ENCODE measurements at regions not wholly inside any gene's neighbourhood (a gene's known extent, or its start where the extent isn't known, plus 50 kb on each side); places are given as distances from the start of the nearest gene placed in this dataset.

GRCh38 chrX:68908071-68908470, 79.2 kb downstream of the EFNB1 start:
- no peaks in the 10 kb centered on the region for H3F3A ChIP-seq (ENCODE audit: insufficient read depth, low read length)
- no peak overlapping the region for H3K4me3 ChIP-seq (ENCODE audit: low read length)
- no peak for DNase-seq
- H3K27ac ChIP-seq (ENCODE audit: low read length) = no peak overlapping the region
- TF ChIP-seq EZH2phosphoT487 (IDR thresholded peaks at IDR 0.05; ENCODE audit: low read length) (no peak), CTCF (IDR thresholded peaks at IDR 0.05; ENCODE audit: low read length) (no peak), EZH2 (optimal IDR thresholded peaks at IDR 0.05; ENCODE audit: low read depth, low read length) (no peak)
- H3K9ac ChIP-seq (ENCODE audit: low read length) = no peak overlapping the region
- H2AFZ ChIP-seq (ENCODE audit: low read length) = no peak overlapping the region
- no peaks in the 10 kb centered on the region for H4K20me1 ChIP-seq (ENCODE audit: insufficient read depth, low read length)
- H3K79me2 ChIP-seq (ENCODE audit: low read length) = no peaks in the 10 kb centered on the region
- no peaks in the 10 kb centered on the region for H3K9me3 ChIP-seq (replicated peaks; ENCODE audit: insufficient read depth, low read length)
- H3K4me2 ChIP-seq (ENCODE audit: low read depth, low read length) = no peak overlapping the region
- no peaks in the 10 kb centered on the region for H3K9me2 ChIP-seq (replicated peaks; ENCODE audit: insufficient read depth, low read length)
- no peaks in the 10 kb centered on the region for H3K4me1 ChIP-seq (ENCODE audit: low read length)
- no peaks in the 10 kb centered on the region for H3K36me3 ChIP-seq (replicated peaks; ENCODE audit: insufficient read depth, low read length)
- no peaks in the 10 kb centered on the region for H3K27me3 ChIP-seq (replicated peaks; ENCODE audit: insufficient read depth, low read length)

DNA sequence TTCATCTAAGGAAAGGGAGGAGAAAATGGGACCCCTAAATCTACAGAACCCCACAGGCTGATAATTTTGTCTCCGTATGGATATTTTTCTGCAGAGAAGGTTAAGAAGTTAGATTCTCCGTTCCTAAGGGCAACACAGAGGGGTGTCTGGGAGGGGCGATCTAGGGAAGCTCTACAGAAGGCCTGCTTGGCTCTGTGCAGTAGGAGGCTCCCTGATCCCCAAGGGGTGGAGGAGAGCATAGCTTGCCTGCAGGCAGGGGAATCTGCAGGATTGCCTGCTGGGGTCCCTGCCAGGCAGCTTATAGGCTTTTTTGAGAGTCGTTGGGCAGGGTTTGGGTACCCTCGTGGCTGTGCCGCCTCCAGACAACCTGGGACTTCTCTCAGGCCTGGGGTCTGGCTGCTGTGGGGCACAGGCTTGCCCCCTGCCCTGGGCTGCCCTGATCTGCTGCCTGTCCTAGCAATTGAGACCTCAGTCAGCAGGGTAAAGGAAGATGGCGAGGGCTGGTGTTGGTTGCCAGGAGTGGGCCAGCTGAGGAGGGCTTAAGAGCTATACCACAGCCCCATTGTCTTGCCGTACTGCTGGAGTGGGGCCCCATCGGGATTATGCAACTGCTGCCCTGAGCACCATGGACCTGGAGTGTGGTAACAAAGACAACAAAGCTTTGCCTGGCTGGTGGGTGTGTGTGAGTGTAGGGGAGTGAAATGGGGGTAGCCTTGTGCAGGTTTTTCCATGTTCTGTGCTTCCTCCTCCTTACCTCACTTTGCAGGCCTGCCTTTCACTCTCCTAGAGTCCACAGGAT, 74.1 kb downstream of the EFNB1 start:
- H2AFZ ChIP-seq (ENCODE audit: low read length) = no peak overlapping the region
- no peaks in the 10 kb centered on the region for H3K9me2 ChIP-seq (replicated peaks; ENCODE audit: insufficient read depth, low read length)
- H3K4me3 ChIP-seq (ENCODE audit: low read length) = no peak overlapping the region
- no peak for TF ChIP-seq CTCF (IDR thresholded peaks at IDR 0.05; ENCODE audit: low read length)
- no peak for TF ChIP-seq EZH2 (optimal IDR thresholded peaks at IDR 0.05; ENCODE audit: low read depth, low read length)
- TF ChIP-seq EZH2phosphoT487 (IDR thresholded peaks at IDR 0.05; ENCODE audit: low read length) = no peak
- no peaks in the 10 kb centered on the region for H3K36me3 ChIP-seq (replicated peaks; ENCODE audit: insufficient read depth, low read length)
- H3K4me2 ChIP-seq (ENCODE audit: low read depth, low read length) = no peak overlapping the region
- H3K9me3 ChIP-seq (replicated peaks; ENCODE audit: insufficient read depth, low read length) = no peaks in the 10 kb centered on the region
- H3F3A ChIP-seq (ENCODE audit: insufficient read depth, low read length) = no peaks in the 10 kb centered on the region
- H4K20me1 ChIP-seq (ENCODE audit: insufficient read depth, low read length) = no peaks in the 10 kb centered on the region
- H3K79me2 ChIP-seq (ENCODE audit: low read length) = no peaks in the 10 kb centered on the region
- no peak overlapping the region for H3K9ac ChIP-seq (ENCODE audit: low read length)
- no peak for DNase-seq
- H3K27ac ChIP-seq (ENCODE audit: low read length) = no peak overlapping the region
- H3K27me3 ChIP-seq (replicated peaks; ENCODE audit: insufficient read depth, low read length) = no peaks in the 10 kb centered on the region
- no peaks in the 10 kb centered on the region for H3K4me1 ChIP-seq (ENCODE audit: low read length)

GRCh38 chrX:68901519-68901918, 72.7 kb downstream of the EFNB1 start:
- H3K79me2 ChIP-seq (ENCODE audit: low read length) = no peaks in the 10 kb centered on the region
- H3K4me1 ChIP-seq (ENCODE audit: low read length) = no peaks in the 10 kb centered on the region
- no peaks in the 10 kb centered on the region for H3K9me2 ChIP-seq (replicated peaks; ENCODE audit: insufficient read depth, low read length)
- H3F3A ChIP-seq (ENCODE audit: insufficient read depth, low read length) = no peaks in the 10 kb centered on the region
- TF ChIP-seq EZH2phosphoT487 (IDR thresholded peaks at IDR 0.05; ENCODE audit: low read length) (no peak), EZH2 (optimal IDR thresholded peaks at IDR 0.05; ENCODE audit: low read depth, low read length) (no peak), CTCF (IDR thresholded peaks at IDR 0.05; ENCODE audit: low read length) (no peak)
- H3K27me3 ChIP-seq (replicated peaks; ENCODE audit: insufficient read depth, low read length) = no peaks in the 10 kb centered on the region
- no peak overlapping the region for H3K4me3 ChIP-seq (ENCODE audit: low read length)
- H3K9me3 ChIP-seq (replicated peaks; ENCODE audit: insufficient read depth, low read length) = no peaks in the 10 kb centered on the region
- no peak overlapping the region for H2AFZ ChIP-seq (ENCODE audit: low read length)
- H3K9ac ChIP-seq (ENCODE audit: low read length) = no peak overlapping the region
- H3K4me2 ChIP-seq (ENCODE audit: low read depth, low read length) = no peak overlapping the region
- no peaks in the 10 kb centered on the region for H3K36me3 ChIP-seq (replicated peaks; ENCODE audit: insufficient read depth, low read length)
- H3K27ac ChIP-seq (ENCODE audit: low read length) = no peak overlapping the region
- no peaks in the 10 kb centered on the region for H4K20me1 ChIP-seq (ENCODE audit: insufficient read depth, low read length)
- no peak for DNase-seq

Measured in MM.1S (cell line).